ENCODE measurements at regions not wholly inside any gene's neighbourhood (a gene's known extent, or its start where the extent isn't known, plus 50 kb on each side); places are given as distances from the start of the nearest gene placed in this dataset.
"Not testable (repeated sequence)": the region's sequence is repeated elsewhere in the genome, so short reads cannot be mapped to it uniquely, and the experiment has no call there.

DNA sequence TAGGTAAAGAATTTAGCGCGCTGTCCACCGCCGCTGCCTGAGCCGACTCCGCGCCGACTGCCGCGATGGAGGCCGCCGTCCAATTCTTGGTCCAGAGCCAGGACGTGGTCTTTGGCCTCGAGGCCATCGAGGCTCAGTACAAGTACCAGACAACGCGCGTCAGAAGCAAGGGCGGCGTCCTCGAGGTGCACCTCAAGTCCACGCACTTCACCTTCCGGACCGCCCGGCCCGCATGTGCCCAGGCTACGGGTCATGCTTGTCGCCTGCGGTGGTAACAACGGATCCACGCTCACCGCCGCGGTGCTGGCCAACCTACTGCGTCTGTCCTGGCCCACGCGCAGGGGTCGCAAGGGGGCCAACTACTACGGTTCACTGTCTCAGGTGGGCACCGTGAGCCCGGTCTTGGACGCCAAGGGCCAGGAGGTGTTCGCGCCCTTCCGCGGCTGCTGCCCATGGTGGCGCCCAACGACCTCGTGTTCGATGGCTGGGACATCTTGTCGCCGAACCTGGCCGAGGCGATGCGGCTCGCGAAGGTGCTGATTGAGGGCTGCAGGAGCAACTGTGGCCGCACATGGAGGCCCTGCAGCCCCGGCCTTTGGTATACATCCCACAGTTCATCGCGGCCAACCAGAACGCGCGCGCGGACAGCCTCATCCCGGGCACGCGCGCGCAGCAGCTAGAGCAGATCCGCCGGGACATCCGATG, 128.0 kb downstream of the ANAPC4 start:
- H3K4me1 Mint-ChIP-seq (ENCODE audit: low read depth) = no peaks in the 10 kb centered on the region
- no peaks in the 10 kb centered on the region for H3K27me3 Mint-ChIP-seq (ENCODE audit: low read depth)
- H3K36me3 Mint-ChIP-seq (ENCODE audit: insufficient read depth in 2 of 2) = no peaks in the 10 kb centered on the region
- DNase-seq = no peak
- H3K9me3 Mint-ChIP-seq = peaks cover 0 to 1% of the 10 kb centered on the region in 2 donors
- H3K4me3 Mint-ChIP-seq = no peak overlapping the region
- no peak overlapping the region for H3K27ac Mint-ChIP-seq
- ATAC-seq (replicated peaks in 1 of 2) = no peak

DNA sequence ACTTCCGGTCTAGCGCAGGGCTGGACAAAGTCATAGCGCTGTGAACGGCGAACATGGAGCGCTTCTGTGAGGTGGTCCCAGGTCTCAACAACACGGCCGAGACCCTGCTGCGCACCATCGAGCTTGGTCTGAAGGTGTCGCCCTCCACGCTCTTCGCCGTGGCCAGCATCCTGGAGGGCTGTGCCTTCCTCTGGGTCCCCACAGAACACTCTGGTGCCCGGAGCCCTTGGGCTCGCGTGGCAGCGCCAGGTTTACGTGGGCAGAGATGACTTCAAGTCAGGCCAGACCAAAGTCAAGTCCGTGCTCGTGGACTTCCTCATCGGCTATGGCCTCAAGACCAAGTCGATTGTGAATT, 128.6 kb downstream of the ANAPC4 start:
- H3K27me3 Mint-ChIP-seq (ENCODE audit: low read depth) = no peaks in the 10 kb centered on the region

DNA sequence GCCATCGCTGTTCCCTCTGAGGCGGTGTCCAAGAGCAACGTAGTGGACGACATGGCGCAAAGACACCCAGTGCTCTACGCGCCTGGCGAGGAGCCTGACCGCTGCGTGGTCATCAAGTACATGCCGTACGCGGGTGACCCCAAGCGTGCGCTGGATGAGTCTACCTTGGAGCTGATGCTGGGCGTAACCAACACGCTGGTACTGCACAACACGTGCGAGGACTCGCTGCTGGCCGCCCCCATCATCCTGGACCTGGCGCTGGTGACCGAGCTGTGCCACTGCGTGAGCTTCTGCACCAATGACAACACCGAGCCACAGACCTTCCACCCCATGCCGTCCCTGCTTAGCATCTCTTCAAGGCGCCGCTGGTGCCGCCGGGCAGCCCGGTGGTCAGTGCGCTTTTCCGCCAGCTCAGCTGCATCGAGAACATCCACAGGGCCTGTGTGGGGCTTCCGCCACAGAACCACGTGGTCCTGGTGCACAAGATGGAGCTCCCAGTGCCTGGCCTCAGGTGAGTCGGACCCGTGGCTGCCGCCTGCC, 129.0 kb downstream of the ANAPC4 start:
- Mint-ChIP-seq H3K27me3 (ENCODE audit: low read depth) (no peaks in the 10 kb centered on the region), H3K4me1 (ENCODE audit: low read depth) (no peaks in the 10 kb centered on the region), H3K4me3 (no peak overlapping the region), H3K9me3 (peaks cover 0 to 1% of the 10 kb centered on the region in 2 donors), H3K36me3 (ENCODE audit: insufficient read depth in 2 of 2) (no peaks in the 10 kb centered on the region), H3K27ac (no peak overlapping the region)
- DNase-seq (no peak), ATAC-seq (replicated peaks in 1 of 2) (no peak)

More for the DNA sequence above, 128.6 kb downstream of the ANAPC4 start:
- H3K4me3 Mint-ChIP-seq = no peak overlapping the region
- no peak overlapping the region for H3K27ac Mint-ChIP-seq
- DNase-seq (no peak), ATAC-seq (replicated peaks in 1 of 2) (no peak)
- H3K9me3 Mint-ChIP-seq = peaks cover 0 to 1% of the 10 kb centered on the region in 2 donors
- H3K36me3 Mint-ChIP-seq (ENCODE audit: insufficient read depth in 2 of 2) = no peaks in the 10 kb centered on the region
- H3K4me1 Mint-ChIP-seq (ENCODE audit: low read depth) = no peaks in the 10 kb centered on the region

DNA sequence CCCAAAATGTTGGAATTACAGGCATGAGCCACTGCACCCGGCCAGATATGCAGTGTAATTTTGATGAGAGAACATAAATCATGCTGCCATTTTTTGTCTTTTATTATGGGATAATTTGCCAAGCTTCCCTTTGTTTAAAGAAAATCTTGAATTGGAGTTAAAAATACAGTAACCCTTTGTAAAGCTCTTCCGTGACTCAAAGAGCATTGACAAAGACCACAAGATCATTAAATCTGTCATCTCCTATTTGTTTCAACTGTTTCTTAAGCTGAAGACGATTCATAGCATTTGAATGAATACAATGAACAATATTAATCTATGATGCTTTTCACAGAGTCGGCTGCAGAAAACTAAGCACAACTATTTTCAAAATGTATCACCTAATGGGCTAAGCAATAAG, 132.6 kb downstream of the ANAPC4 start:
- no peaks in the 10 kb centered on the region for H3K36me3 Mint-ChIP-seq (ENCODE audit: insufficient read depth in 2 of 2)
- H3K4me1 Mint-ChIP-seq (ENCODE audit: low read depth) = no peaks in the 10 kb centered on the region
- ATAC-seq (replicated peaks in 1 of 2) (no peak), DNase-seq (no peak)
- no peaks in the 10 kb centered on the region for H3K27me3 Mint-ChIP-seq (ENCODE audit: low read depth)
- no peak overlapping the region for H3K27ac Mint-ChIP-seq
- H3K9me3 Mint-ChIP-seq = no peaks in the 10 kb centered on the region
- H3K4me3 Mint-ChIP-seq = no peak overlapping the region

DNA sequence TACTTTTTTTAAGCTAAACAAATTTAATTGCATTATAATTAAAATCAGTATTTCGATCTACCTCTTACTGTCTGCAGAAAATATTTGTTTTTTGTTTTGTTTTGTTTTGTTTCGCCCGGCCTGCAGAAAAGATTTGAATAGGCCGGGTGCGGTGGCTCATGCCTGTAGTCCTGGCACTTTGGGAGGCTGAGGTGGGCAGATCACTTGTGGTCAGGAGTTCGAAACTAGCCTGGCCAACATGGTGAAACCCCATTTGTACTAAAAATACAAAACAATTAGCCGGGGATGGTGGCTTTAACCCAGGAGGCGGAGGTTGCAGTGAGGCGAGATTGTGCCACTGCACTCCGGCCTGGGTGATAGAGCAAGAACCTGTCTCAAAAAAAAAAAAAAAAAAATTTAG, 134.8 kb downstream of the ANAPC4 start:
- not testable (repeated sequence) for ATAC-seq (replicated peaks in 1 of 2); H3K4me1 Mint-ChIP-seq (ENCODE audit: low read depth); H3K36me3 Mint-ChIP-seq (ENCODE audit: insufficient read depth in 2 of 2); H3K27ac Mint-ChIP-seq; H3K27me3 Mint-ChIP-seq (ENCODE audit: low read depth); DNase-seq; H3K4me3 Mint-ChIP-seq; H3K9me3 Mint-ChIP-seq

DNA sequence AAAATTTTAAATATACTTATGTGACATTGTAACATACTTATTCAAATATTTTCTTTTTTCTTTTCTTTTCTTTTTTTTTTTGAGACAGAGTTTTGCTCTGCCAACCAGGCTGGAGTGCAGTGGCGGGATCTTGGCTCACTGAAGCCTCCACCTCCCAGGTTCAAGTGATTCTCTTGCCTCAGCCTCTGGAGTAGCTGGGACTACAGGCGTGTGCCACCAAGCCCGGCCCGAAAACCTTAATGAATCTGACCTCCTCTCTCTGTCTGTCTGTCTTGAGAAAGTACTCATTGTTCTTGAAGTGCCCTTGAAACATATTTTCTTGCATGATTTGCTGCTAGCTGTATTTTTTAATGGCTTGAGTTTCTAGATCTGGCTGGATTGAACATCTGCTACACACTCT, 136.8 kb downstream of the ANAPC4 start:
- Mint-ChIP-seq H3K4me1 (ENCODE audit: low read depth) (no peaks in the 10 kb centered on the region), H3K9me3 (no peaks in the 10 kb centered on the region), H3K36me3 (ENCODE audit: insufficient read depth in 2 of 2) (no peaks in the 10 kb centered on the region), H3K4me3 (no peak overlapping the region), H3K27ac (no peak overlapping the region), H3K27me3 (ENCODE audit: low read depth) (peaks cover 8% of the 10 kb centered on the region)
- no peak for ATAC-seq (replicated peaks in 1 of 2)
- DNase-seq = no peak

DNA sequence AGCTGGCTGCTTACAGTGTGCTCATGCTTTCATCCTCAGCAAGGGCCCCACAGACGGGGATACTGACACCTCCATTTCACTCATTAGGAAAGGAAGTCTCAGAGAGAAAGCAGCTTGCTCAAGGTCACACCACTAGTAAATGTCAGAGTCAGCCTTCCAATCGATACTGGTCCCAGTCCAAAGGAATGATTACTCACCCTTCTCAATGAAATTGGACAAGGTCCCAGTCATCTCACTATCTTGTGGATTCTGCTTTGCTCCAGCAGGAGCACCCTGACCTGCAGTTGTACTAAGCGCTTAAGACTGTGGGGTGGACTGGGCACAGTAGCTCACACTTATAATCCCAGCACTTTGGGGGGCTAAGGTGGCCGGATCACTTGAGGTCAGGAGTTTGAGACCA, 132.2 kb upstream of the SLC34A2 start:
- no peaks in the 10 kb centered on the region for H3K4me1 Mint-ChIP-seq (ENCODE audit: low read depth)
- ATAC-seq (replicated peaks in 1 of 2) (no peak), DNase-seq (no peak)
- peaks cover 16% of the 10 kb centered on the region for H3K27me3 Mint-ChIP-seq (ENCODE audit: low read depth)
- H3K4me3 Mint-ChIP-seq = no peak overlapping the region
- H3K9me3 Mint-ChIP-seq = peaks cover 0 to 1% of the 10 kb centered on the region in 2 donors
- no peak overlapping the region for H3K27ac Mint-ChIP-seq
- no peaks in the 10 kb centered on the region for H3K36me3 Mint-ChIP-seq (ENCODE audit: insufficient read depth in 2 of 2)

DNA sequence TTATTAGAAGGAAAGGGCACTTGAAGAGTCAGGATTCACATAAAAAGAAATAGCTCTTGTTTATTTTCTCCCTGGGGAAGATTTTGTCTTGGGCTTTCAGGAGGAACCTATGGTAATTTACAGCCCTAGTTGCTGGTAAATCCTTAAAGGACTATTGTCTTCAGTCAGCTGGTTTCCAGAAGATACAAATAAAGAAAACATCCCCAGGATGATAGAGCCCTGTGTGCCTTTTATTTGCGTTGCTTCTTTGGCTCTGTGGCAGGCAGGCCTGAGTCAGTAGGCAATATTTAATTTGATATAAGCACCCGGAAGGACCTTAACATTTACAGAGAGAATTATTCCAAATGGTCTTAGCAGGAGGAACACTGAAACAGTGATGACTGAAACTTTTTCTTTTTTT, 131.0 kb upstream of the SLC34A2 start:
- Mint-ChIP-seq H3K9me3 (peaks cover 0 to 1% of the 10 kb centered on the region in 2 donors), H3K4me1 (ENCODE audit: low read depth) (no peaks in the 10 kb centered on the region), H3K36me3 (ENCODE audit: insufficient read depth in 2 of 2) (no peaks in the 10 kb centered on the region), H3K27ac (no peak overlapping the region), H3K4me3 (no peak overlapping the region), H3K27me3 (ENCODE audit: low read depth) (peaks cover 14% of the 10 kb centered on the region)
- DNase-seq (no peak), ATAC-seq (replicated peaks in 1 of 2) (no peak)

DNA sequence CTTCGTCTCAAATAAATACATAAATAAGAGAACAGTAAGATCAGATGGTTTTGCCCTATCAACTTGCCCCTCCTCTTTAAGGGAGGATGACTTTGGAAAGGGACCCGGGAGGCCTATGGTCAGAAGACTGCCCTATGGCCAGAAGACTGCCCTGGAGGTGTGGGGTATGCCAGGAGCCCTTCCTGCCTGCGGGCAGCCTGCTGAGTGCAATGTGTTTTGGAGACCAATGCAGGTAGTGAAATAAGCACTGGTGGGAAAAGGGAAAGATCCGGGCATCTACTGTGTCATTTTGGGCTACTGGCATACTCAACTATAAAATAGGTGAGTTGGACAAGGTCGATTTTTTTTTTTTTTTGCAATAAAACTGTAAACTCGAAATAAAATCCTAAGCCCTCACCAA, 129.8 kb upstream of the SLC34A2 start:
- H3K4me3 Mint-ChIP-seq = no peak overlapping the region
- ATAC-seq (replicated peaks in 1 of 2) = no peak
- H3K9me3 Mint-ChIP-seq = peaks cover 0 to 1% of the 10 kb centered on the region in 2 donors
- peaks cover 9% of the 10 kb centered on the region for H3K27me3 Mint-ChIP-seq (ENCODE audit: low read depth)
- H3K4me1 Mint-ChIP-seq (ENCODE audit: low read depth) = no peaks in the 10 kb centered on the region
- no peak overlapping the region for H3K27ac Mint-ChIP-seq
- no peak for DNase-seq
- H3K36me3 Mint-ChIP-seq (ENCODE audit: insufficient read depth in 2 of 2) = no peaks in the 10 kb centered on the region

DNA sequence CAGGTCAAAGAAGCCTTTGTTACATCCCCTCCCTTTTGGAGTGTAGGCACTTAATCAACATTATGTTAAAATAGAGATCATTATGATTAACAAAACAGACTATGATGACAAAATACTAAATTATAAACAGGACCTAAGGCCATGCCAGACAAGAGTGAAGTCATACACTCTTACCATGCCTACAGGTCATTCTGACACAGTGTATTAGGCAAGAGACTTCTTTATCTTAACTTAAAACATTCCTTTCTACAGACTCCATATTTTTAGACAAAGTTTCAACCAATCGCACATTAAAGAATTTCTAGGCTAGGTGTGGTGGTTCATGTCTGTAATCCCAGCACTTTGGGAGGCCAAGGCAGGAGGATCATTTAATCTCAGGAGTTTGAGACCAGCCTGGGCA, 128.6 kb upstream of the SLC34A2 start:
- DNase-seq (no peak), ATAC-seq (replicated peaks in 1 of 2) (no peak)
- Mint-ChIP-seq H3K27me3 (ENCODE audit: low read depth) (peaks cover 9% of the 10 kb centered on the region), H3K4me3 (no peak overlapping the region), H3K4me1 (ENCODE audit: low read depth) (no peaks in the 10 kb centered on the region), H3K9me3 (peaks cover 0 to 1% of the 10 kb centered on the region in 2 donors), H3K27ac (no peak overlapping the region), H3K36me3 (ENCODE audit: insufficient read depth in 2 of 2) (no peaks in the 10 kb centered on the region)

DNA sequence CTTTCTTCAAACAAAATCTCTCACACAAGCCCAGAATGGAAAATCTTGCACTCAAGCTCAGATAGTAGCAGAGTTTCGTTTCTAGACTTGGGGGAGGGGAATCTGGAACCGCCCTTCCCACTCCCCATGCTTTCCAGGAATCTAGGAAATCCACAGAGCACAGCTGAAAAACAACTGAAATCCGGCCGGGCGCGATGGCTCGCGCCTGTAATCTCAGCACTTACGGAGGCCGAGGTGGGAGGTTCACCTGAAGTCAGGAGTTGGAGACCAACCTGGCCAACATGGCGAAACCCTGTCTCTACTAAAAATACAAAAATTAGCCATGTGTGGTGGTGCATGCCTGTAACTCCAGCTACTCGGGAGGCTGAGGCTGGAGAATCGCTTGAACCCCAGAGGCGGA, 127.3 kb upstream of the SLC34A2 start:
- no peak for ATAC-seq (replicated peaks in 1 of 2)
- H3K4me1 Mint-ChIP-seq (ENCODE audit: low read depth) = peaks cover 4% of the 10 kb centered on the region
- no peak overlapping the region for H3K4me3 Mint-ChIP-seq
- DNase-seq = no peak
- H3K36me3 Mint-ChIP-seq (ENCODE audit: insufficient read depth in 2 of 2) = no peaks in the 10 kb centered on the region
- no peaks in the 10 kb centered on the region for H3K27me3 Mint-ChIP-seq (ENCODE audit: low read depth)
- H3K9me3 Mint-ChIP-seq = peaks cover 0 to 1% of the 10 kb centered on the region in 2 donors
- no peak overlapping the region for H3K27ac Mint-ChIP-seq

DNA sequence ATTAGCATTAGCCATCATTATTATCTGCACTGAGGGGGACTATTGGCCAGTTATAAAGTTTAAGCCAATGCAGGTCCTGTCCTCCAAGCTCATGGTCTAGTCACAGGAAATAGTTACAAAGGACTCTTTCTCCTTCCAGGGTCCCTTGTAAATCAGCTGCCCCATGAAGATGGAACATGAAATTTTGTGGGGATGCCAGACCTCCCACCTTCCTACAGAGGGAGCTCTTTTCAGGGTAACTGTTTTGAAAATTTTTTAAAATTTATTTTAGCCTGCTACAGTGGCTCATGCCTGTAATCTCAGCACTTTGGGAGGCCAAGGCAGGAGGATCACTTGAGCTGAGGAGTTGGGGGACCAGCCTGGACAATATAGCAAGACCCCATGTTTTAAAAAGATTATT, 124.4 kb upstream of the SLC34A2 start:
- H3K27ac Mint-ChIP-seq = no peak overlapping the region
- ATAC-seq (replicated peaks in 1 of 2) = no peak
- peaks cover 7% of the 10 kb centered on the region for H3K27me3 Mint-ChIP-seq (ENCODE audit: low read depth)

DNA sequence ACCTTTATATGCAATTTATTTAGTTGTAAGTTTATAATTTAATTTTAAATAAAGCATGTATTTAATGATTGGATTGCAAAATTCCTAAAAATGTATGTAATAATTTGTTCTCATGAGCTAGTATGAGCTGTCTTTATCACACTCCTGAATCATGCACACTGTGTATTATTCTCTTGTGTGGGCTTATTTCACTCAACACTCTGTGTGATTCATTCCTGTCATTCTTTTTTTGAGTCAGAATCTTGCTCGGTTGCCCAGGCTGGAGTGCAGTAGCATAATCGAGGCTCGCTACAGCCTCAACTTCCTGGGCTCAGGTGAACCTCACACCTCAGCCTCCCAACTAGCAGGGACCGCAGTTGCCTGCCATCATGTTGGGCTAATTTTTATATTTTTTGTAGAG, 123.1 kb upstream of the SLC34A2 start:
- Mint-ChIP-seq H3K9me3 (peaks cover 0 to 1% of the 10 kb centered on the region in 2 donors), H3K4me1 (ENCODE audit: low read depth) (peaks cover 4% of the 10 kb centered on the region), H3K4me3 (no peak overlapping the region), H3K27me3 (ENCODE audit: low read depth) (peaks cover 13% of the 10 kb centered on the region), H3K36me3 (ENCODE audit: insufficient read depth in 2 of 2) (no peaks in the 10 kb centered on the region), H3K27ac (no peak overlapping the region)
- peak; percentile 51 to 93 for ATAC-seq (replicated peaks in 1 of 2)
- peak; percentile 1 for DNase-seq

More for the DNA sequence above, 124.4 kb upstream of the SLC34A2 start:
- peaks cover 4% of the 10 kb centered on the region for H3K4me1 Mint-ChIP-seq (ENCODE audit: low read depth)
- H3K9me3 Mint-ChIP-seq = peaks cover 0 to 1% of the 10 kb centered on the region in 2 donors
- H3K36me3 Mint-ChIP-seq (ENCODE audit: insufficient read depth in 2 of 2) = no peaks in the 10 kb centered on the region
- no peak for DNase-seq
- no peak overlapping the region for H3K4me3 Mint-ChIP-seq

DNA sequence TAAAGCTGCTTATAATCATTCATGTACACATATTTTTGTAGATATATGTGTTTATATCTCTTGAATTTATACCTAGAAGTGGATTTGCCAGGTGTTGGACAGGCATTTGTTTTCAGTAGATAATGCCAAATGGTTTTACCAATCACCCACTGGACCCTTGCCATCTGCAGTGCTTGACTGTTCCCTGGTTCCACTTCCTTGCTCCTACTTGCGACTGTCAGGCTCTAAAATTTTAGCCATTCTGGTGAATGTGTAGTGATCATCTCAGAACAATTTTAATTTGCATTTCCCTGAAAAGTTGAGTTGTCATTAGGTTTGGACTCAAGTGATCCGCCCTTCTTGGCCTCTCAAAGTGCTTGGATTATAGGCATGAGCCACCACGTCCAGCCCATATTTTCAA, 122.4 kb upstream of the SLC34A2 start:
- no peak overlapping the region for H3K27ac Mint-ChIP-seq
- H3K9me3 Mint-ChIP-seq = peaks cover 0 to 1% of the 10 kb centered on the region in 2 donors
- peaks cover 13% of the 10 kb centered on the region for H3K27me3 Mint-ChIP-seq (ENCODE audit: low read depth)
- no peaks in the 10 kb centered on the region for H3K36me3 Mint-ChIP-seq (ENCODE audit: insufficient read depth in 2 of 2)
- peaks cover 4% of the 10 kb centered on the region for H3K4me1 Mint-ChIP-seq (ENCODE audit: low read depth)
- DNase-seq (no peak), ATAC-seq (replicated peaks in 1 of 2) (no peak)
- H3K4me3 Mint-ChIP-seq = no peak overlapping the region
